Activated CD4-positive, alpha-beta T cell treated with anti-CD3 and anti-CD28 coated beads for 1 hour (primary cell): ENCODE measurements at regions not wholly inside any gene's neighbourhood (a gene's known extent, or its start where the extent isn't known, plus 50 kb on each side); places are given as distances from the start of the nearest gene placed in this dataset.
"Not testable (repeated sequence)": the region's sequence is repeated elsewhere in the genome, so short reads cannot be mapped to it uniquely, and the experiment has no call there.

Experiments
- DNase-seq: peaks from one replicate; pipeline ENCODE4 v3.0.0-alpha.2; 2020

GRCh38 chr16:26395700-26396099, 671.0 kb upstream of the C16orf82 start:
- DNase-seq, result no peak

- DNase-seq, result no peak
Measured at GRCh38 chr16:26396511-26397235, 670.1 kb upstream of the C16orf82 start.

- DNase-seq, result no peak
Measured at GRCh38 chr16:26413780-26414179, 652.9 kb upstream of the C16orf82 start.

- DNase-seq, result not testable (repeated sequence)
Measured at GRCh38 chr16:26419458-26419857, 647.3 kb upstream of the C16orf82 start.

- no peak for DNase-seq
Measured at GRCh38 chr16:26430618-26431017, 636.1 kb upstream of the C16orf82 start.

GRCh38 chr16:26433807-26434206, 632.9 kb upstream of the C16orf82 start:
- DNase-seq, result no peak

GRCh38 chr16:26441178-26441577, 625.5 kb upstream of the C16orf82 start:
- no peak for DNase-seq

- DNase-seq, result no peak
Measured at GRCh38 chr16:26442321-26442720, 624.4 kb upstream of the C16orf82 start.

GRCh38 chr16:26447570-26447969, 619.2 kb upstream of the C16orf82 start:
- no peak for DNase-seq

GRCh38 chr16:26453215-26453614, 613.5 kb upstream of the C16orf82 start:
- DNase-seq, result no peak

GRCh38 chr16:26454102-26454501, 612.6 kb upstream of the C16orf82 start:
- DNase-seq, result no peak

- DNase-seq, result no peak
Measured at GRCh38 chr16:26456074-26456473, 610.7 kb upstream of the C16orf82 start.

GRCh38 chr16:26457095-26457494, 609.6 kb upstream of the C16orf82 start:
- no peak for DNase-seq

- DNase-seq, result no peak
Measured at GRCh38 chr16:26457882-26458281, 608.8 kb upstream of the C16orf82 start.

- no peak for DNase-seq
Measured at GRCh38 chr16:26464576-26465266, 602.0 kb upstream of the C16orf82 start.

GRCh38 chr16:26474405-26474804, 592.3 kb upstream of the C16orf82 start:
- not testable (repeated sequence) for DNase-seq

GRCh38 chr16:26475596-26475995, 591.1 kb upstream of the C16orf82 start:
- no peak for DNase-seq

GRCh38 chr16:26491101-26491670, 575.5 kb upstream of the C16orf82 start:
- no peak for DNase-seq

GRCh38 chr16:26491962-26492361, 574.8 kb upstream of the C16orf82 start:
- no peak for DNase-seq

- no peak for DNase-seq
Measured at GRCh38 chr16:26493751-26494150, 573.0 kb upstream of the C16orf82 start.

GRCh38 chr16:26497896-26498295, 568.8 kb upstream of the C16orf82 start:
- DNase-seq, result no peak

GRCh38 chr16:26500326-26500725, 566.4 kb upstream of the C16orf82 start:
- DNase-seq, result no peak

GRCh38 chr16:26505496-26505895, 561.2 kb upstream of the C16orf82 start:
- no peak for DNase-seq

- DNase-seq, result not testable (repeated sequence)
Measured at GRCh38 chr16:26508946-26509345, 557.8 kb upstream of the C16orf82 start.
